ENCODE measurements at regions not wholly inside any gene's neighbourhood (a gene's known extent, or its start where the extent isn't known, plus 50 kb on each side); places are given as distances from the start of the nearest gene placed in this dataset.

GRCh38 chr12:45490232-45490881 lies 239.1 kb upstream of the ARID2 start:
- H3K79me2 ChIP-seq (ENCODE audit: control insufficient read depth, insufficient read depth, low read length): no peaks in the 10 kb centered on the region
- peaks cover 3 to 6% of the 10 kb centered on the region in 2 experiments for H3K27me3 ChIP-seq (ENCODE audit: control insufficient read depth in 2 of 2, insufficient read depth in 2 of 2, low read length in 2 of 2)
- intact Hi-C loops (cut with micrococcal nuclease): no loop called here
- no peak for FAIRE-seq
- DNase-seq (ENCODE audit: low read depth, low spot score): no peak
- no peak overlapping the region for H3K27ac ChIP-seq (ENCODE audit: insufficient read depth, low read depth, low read length)
- no peak overlapping the region for H3K4me3 ChIP-seq (replicated peaks in 1 of 3; ENCODE audit: insufficient read depth in 1 of 3, low read depth in 1 of 3, low read length in 3 of 3)
- dilution Hi-C loops (cut with MboI; ENCODE audit: extremely low pct_ligation_motif_present, low sequenced_read_pairs): no loop called here
- TF ChIP-seq MAX (IDR thresholded peaks at IDR 0.05; ENCODE audit: insufficient read depth, insufficient read length) (no peak), POLR2A (IDR thresholded peaks at IDR 0.05; ENCODE audit: low read depth, low read length) (no peak), CTCF (IDR thresholded peaks at IDR 0.05; ENCODE audit: extremely low read depth in 1 of 2, insufficient read depth in 1 of 2, low read depth in 1 of 2, low read length in 2 of 2) (no peak), POLR2AphosphoS5 (IDR thresholded peaks at IDR 0.05; ENCODE audit: insufficient read depth, low read depth, low read length) (no peak), EZH2 (IDR thresholded peaks at IDR 0.05; ENCODE audit: borderline replicate concordance, low read depth, low read length, severe bottlenecking) (no peak), JUN (IDR thresholded peaks at IDR 0.05; ENCODE audit: borderline replicate concordance, insufficient read depth, insufficient read length, low read depth) (no peak), GATA2 (IDR thresholded peaks at IDR 0.05; ENCODE audit: insufficient read depth, insufficient read length, low read depth, low read length) (no peak), FOS (IDR thresholded peaks at IDR 0.05; ENCODE audit: borderline replicate concordance, insufficient read depth, low read length) (no peak), MYC (IDR thresholded peaks at IDR 0.05; ENCODE audit: low read depth, low read length) (no peak)
- no peaks in the 10 kb centered on the region for H4K20me1 ChIP-seq (replicated peaks; ENCODE audit: control insufficient read depth, extremely low read depth, insufficient read depth, low read length)
- H3K4me2 ChIP-seq (ENCODE audit: insufficient read depth, low read length): no peak overlapping the region
- H3K36me3 ChIP-seq (ENCODE audit: control insufficient read depth in 2 of 2, extremely low read depth in 1 of 2, insufficient read depth in 2 of 2, low read length in 2 of 2): no peaks in the 10 kb centered on the region
- no peaks in the 10 kb centered on the region for H3K9me1 ChIP-seq (replicated peaks; ENCODE audit: control insufficient read depth, extremely low read depth, insufficient read depth, low read length)
- ChIA-PET POLR2A (no interaction called here), CTCF (no interaction called here)
- H3K4me1 ChIP-seq (ENCODE audit: control insufficient read depth, extremely low read depth, insufficient read depth, low read length): no peaks in the 10 kb centered on the region
- H2AFZ ChIP-seq (ENCODE audit: low read depth, low read length): no peak overlapping the region
- H3K9me3 ChIP-seq (replicated peaks; ENCODE audit: control insufficient read depth, insufficient read depth, low read length): no peaks in the 10 kb centered on the region
- no peak overlapping the region for H3K9ac ChIP-seq (replicated peaks; ENCODE audit: extremely low read depth, insufficient read depth, low read length)
- no TSS peak for BruUV-seq (replicated peaks)

Measured in endothelial cell of umbilical vein (primary cell).